Stimulated activated naive B cell treated with anti-CD40 and anti-IgM and Interleukin-4, amounts not matched to agents 10 μg/mL and 1 μg/mL and 100 μg/mL, for 72 hours (primary cell): ENCODE measurements at regions not wholly inside any gene's neighbourhood (a gene's known extent, or its start where the extent isn't known, plus 50 kb on each side); places are given as distances from the start of the nearest gene placed in this dataset.
"Not testable (repeated sequence)": the region's sequence is repeated elsewhere in the genome, so short reads cannot be mapped to it uniquely, and the experiment has no call there.

Source experiments
- ATAC-seq, 2 donors: fragments of 150-1000 bp; cut with Tn5 transposase; replicated peaks; 2 replicates each; pipeline ENCODE4 v1.10.0; 2021; ENCODE audit warnings: moderate library complexity in 1 of 2
- DNase-seq: peaks from one replicate; pipeline ENCODE4 v3.0.0; 2021
- H3K27ac Mint-ChIP-seq: one replicate; pipeline ENCODE4 v1.8.0; 2022; ENCODE audit warnings: mild to moderate bottlenecking, mixed read lengths
- H3K27me3 Mint-ChIP-seq, 2 donors: one replicate each; pipeline ENCODE4 v1.8.0; 2022; ENCODE audit warnings: mixed read lengths in 2 of 2
- H3K36me3 Mint-ChIP-seq, 2 donors: one replicate each; pipeline ENCODE4 v1.8.0; 2022; ENCODE audit warnings: mixed read lengths in 2 of 2, mild to moderate bottlenecking in 1 of 2
- H3K4me1 Mint-ChIP-seq, 2 donors: one replicate each; pipeline ENCODE4 v1.8.0; 2022; ENCODE audit warnings: mixed read lengths in 2 of 2, mild to moderate bottlenecking in 1 of 2
- H3K4me3 Mint-ChIP-seq, 2 donors: one replicate each; pipeline ENCODE4 v1.8.0; 2022; ENCODE audit warnings: mild to moderate bottlenecking in 2 of 2, mixed read lengths in 2 of 2, moderate library complexity in 1 of 2
- H3K9me3 Mint-ChIP-seq, 2 donors: one replicate each; pipeline ENCODE4 v1.8.0; 2022; ENCODE audit warnings: mixed read lengths in 2 of 2, mild to moderate bottlenecking in 1 of 2

DNA sequence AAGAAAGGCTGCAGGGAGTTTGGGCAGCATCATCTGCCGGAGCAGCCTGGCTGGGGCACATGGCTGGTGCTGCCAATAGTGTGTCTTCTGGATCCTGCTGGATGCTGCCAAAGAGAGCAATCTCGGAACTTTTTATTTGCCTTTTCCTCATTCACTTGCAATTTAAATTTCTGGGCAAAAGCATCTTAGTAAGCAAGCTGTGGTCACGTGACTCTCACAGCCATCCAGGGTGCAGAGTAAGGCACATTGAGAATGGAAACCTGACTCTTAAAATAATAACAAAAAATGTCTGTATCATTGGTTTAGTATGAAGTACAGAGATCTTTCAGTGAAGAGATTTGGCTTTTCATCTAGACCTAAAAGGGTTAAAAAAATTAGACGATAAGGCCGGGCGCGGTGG is 910.3 kb downstream of the STIM2 start:
- H3K27ac Mint-ChIP-seq: no peak overlapping the region
- H3K4me1 Mint-ChIP-seq: no peaks in the 10 kb centered on the region

DNA sequence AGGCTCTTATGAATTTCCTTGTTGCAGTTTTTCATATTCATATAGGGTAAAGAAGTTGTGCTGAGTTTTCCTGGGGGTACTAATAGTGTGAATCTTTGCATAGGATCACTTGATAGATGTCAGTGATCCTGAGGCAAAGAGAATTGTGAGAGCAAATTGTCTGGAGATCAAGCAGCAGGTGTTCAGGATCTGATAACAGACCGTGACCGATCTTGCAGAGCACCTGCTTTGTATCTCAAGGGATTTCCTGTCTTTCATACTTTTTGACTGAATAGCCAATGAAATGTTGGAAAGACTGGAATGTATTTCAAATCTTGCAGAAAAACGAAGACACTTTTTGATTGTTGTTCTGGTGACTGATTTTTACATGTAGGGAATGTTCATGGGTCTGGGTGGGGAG is 914.5 kb downstream of the STIM2 start:
- no peak for ATAC-seq
- no peak overlapping the region for H3K27ac Mint-ChIP-seq
- peaks cover 0 to 3% of the 10 kb centered on the region in 2 donors for H3K9me3 Mint-ChIP-seq
- H3K4me3 Mint-ChIP-seq: no peak overlapping the region
- no peaks in the 10 kb centered on the region for H3K27me3 Mint-ChIP-seq
- no peaks in the 10 kb centered on the region for H3K36me3 Mint-ChIP-seq
- no peaks in the 10 kb centered on the region for H3K4me1 Mint-ChIP-seq
- DNase-seq: no peak

More for the DNA sequence above, 910.3 kb downstream of the STIM2 start:
- DNase-seq (no peak), ATAC-seq (no peak)
- H3K9me3 Mint-ChIP-seq: no peaks in the 10 kb centered on the region
- no peaks in the 10 kb centered on the region for H3K27me3 Mint-ChIP-seq
- no peak overlapping the region for H3K4me3 Mint-ChIP-seq
- H3K36me3 Mint-ChIP-seq: no peaks in the 10 kb centered on the region

DNA sequence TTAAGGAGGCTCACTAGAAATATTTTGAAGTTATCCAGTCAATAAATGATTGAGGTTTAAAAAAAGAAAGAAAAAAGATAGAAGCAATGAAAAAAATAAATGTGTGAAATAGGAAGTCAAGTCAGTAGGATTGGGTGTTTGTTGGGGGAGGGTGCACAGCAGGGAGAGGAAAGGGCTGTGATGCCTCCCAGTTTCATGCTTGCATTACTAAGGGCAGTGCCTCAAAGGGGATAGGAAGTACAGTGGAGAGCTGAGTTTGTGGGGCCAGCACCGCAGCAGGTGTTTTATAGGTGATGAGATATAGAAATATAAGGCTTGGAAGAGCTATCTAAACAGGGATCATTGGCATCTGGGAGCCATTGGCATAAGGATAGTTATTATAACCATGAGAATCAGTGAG is 919.2 kb downstream of the STIM2 start:
- ATAC-seq (no peak), DNase-seq (no peak)
- H3K4me3 Mint-ChIP-seq: no peak overlapping the region
- H3K9me3 Mint-ChIP-seq: peaks cover 0 to 3% of the 10 kb centered on the region in 2 donors
- no peaks in the 10 kb centered on the region for H3K4me1 Mint-ChIP-seq
- H3K27me3 Mint-ChIP-seq: no peaks in the 10 kb centered on the region
- no peak overlapping the region for H3K27ac Mint-ChIP-seq
- H3K36me3 Mint-ChIP-seq: no peaks in the 10 kb centered on the region

DNA sequence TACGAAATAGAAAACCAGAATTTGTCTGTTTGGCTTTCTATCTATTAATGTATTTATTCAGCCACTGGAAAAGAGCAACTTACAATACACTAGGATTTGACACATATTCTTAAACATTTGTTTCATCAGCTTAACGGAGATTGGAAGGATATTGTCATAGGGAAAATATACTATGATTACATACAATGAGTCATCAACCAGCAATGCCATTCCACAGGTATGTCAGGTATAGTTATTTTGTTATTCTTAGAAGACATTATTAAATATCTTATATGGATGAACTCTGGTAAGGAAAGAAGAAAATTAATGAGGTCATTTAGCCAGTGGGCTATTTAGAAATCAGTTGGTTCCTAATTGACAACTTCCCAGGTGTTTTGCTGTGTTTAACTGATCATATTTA is 926.6 kb downstream of the STIM2 start:
- Mint-ChIP-seq H3K36me3 (no peaks in the 10 kb centered on the region), H3K9me3 (peaks cover 0 to 4% of the 10 kb centered on the region in 2 donors), H3K4me3 (no peak overlapping the region), H3K27me3 (no peaks in the 10 kb centered on the region), H3K4me1 (no peaks in the 10 kb centered on the region), H3K27ac (no peak overlapping the region)
- no peak for ATAC-seq
- no peak for DNase-seq

DNA sequence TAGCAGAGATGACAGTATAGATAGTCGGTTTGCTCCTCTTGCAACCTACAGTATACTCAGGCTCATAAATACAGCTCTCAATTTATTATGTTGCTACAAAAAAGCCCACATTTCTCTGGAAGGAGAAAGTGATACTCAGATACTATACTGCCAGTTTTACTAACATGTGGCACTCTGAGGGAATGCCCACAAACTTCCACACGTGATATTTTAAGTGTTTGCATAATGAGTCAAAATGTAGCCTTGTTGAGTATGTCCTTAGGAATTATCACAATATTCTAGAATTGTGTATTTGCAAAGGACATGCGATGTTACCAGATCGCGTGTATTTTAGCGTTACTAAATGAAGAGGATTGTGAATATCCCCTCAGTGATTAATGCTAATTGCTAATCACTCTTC is 929.1 kb downstream of the STIM2 start:
- no peaks in the 10 kb centered on the region for H3K36me3 Mint-ChIP-seq
- H3K4me3 Mint-ChIP-seq: no peak overlapping the region
- H3K27ac Mint-ChIP-seq: no peak overlapping the region
- no peaks in the 10 kb centered on the region for H3K27me3 Mint-ChIP-seq
- DNase-seq (no peak), ATAC-seq (no peak)
- peaks cover 0 to 4% of the 10 kb centered on the region in 2 donors for H3K9me3 Mint-ChIP-seq
- no peaks in the 10 kb centered on the region for H3K4me1 Mint-ChIP-seq

DNA sequence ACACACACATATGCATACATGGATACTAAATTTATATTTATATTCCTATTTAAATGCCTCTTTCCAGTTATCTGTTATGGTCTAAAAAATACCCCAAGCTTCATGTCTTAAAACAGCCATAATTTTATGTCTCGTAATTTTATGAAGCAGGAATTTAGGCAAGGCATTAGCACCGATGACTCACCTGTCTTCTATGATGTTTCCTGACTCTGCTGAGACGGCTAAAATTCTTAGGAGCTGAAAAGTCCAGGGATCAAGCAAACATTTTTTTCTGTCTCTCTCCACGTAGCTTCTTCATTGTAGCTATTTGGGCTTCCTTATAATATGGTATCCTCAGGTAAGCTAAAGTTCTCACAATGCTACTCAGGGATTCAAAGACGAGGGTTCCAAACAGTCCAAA is 930.3 kb downstream of the STIM2 start:
- Mint-ChIP-seq H3K4me3 (no peak overlapping the region), H3K4me1 (no peaks in the 10 kb centered on the region), H3K27ac (no peak overlapping the region), H3K36me3 (no peaks in the 10 kb centered on the region), H3K27me3 (no peaks in the 10 kb centered on the region), H3K9me3 (peaks cover 0 to 4% of the 10 kb centered on the region in 2 donors)
- ATAC-seq: no peak
- no peak for DNase-seq

DNA sequence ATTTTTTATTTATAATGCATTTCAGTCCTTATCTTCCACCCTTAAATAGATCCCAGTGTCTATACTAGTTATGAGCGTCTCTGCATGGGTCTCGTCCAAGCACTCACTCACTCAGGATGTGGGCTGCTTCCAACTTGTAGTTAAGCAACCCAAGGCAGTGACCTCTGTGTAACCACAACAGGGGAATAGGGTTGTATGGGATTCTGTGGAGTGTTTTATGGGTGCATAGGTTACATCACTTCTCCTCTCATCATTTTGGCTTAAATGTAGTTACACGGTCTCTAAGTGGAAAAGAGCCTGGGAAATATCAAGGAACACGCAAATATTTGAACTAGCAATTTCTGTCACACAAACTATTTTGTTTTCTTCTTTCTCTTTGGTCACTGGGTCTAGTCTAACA is 931.0 kb downstream of the STIM2 start:
- no peaks in the 10 kb centered on the region for H3K36me3 Mint-ChIP-seq
- no peak for DNase-seq
- no peaks in the 10 kb centered on the region for H3K27me3 Mint-ChIP-seq
- no peaks in the 10 kb centered on the region for H3K4me1 Mint-ChIP-seq
- ATAC-seq: no peak
- no peak overlapping the region for H3K4me3 Mint-ChIP-seq
- H3K27ac Mint-ChIP-seq: no peak overlapping the region
- H3K9me3 Mint-ChIP-seq: peaks cover 0 to 4% of the 10 kb centered on the region in 2 donors

DNA sequence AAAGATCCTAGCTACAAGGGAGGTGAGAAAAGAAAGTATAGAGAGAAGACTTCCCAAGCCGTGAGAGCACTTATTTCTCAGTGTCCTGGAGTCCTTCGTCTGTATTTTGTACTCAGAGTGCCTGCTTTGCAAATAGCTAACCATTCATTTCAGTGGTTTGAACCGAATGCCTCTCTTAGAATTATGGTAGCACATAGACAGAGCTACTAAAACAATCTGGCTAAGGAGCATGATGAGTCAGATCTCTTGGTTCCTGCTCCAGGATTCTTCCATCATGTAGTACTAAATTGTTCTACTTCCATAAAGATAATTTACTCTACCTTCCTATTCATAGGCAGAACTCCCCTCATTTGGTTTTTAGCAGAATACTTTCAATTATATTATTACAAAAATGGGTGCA is 946.6 kb downstream of the STIM2 start:
- H3K4me1 Mint-ChIP-seq: no peaks in the 10 kb centered on the region
- no peaks in the 10 kb centered on the region for H3K27me3 Mint-ChIP-seq
- H3K9me3 Mint-ChIP-seq: no peaks in the 10 kb centered on the region
- H3K4me3 Mint-ChIP-seq: no peak overlapping the region
- DNase-seq (no peak), ATAC-seq (no peak)
- H3K36me3 Mint-ChIP-seq: no peaks in the 10 kb centered on the region
- H3K27ac Mint-ChIP-seq: no peak overlapping the region

DNA sequence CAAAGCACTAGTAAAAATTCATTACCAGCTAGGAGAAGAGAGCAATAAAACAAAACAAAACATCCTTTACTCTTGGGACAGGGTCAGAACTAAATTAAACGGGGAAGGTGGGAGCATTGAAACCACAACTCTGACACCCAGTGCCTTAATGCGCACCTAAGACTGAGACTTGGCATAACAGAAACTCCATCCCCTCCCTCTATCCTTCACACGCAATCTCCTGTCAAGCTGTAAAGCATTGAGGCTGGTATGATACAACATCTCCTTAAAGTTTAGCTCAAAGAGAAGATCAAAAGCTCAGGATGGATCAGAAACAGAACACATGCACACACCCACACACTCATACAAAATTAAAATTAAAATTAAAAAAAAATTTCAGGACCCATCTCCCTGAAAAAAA is 951.3 kb downstream of the STIM2 start:
- Mint-ChIP-seq H3K27ac (no peak overlapping the region), H3K36me3 (no peaks in the 10 kb centered on the region), H3K4me1 (no peaks in the 10 kb centered on the region), H3K9me3 (peaks cover 0 to 3% of the 10 kb centered on the region in 2 donors), H3K4me3 (no peak overlapping the region), H3K27me3 (no peaks in the 10 kb centered on the region)
- no peak for ATAC-seq
- DNase-seq: no peak

DNA sequence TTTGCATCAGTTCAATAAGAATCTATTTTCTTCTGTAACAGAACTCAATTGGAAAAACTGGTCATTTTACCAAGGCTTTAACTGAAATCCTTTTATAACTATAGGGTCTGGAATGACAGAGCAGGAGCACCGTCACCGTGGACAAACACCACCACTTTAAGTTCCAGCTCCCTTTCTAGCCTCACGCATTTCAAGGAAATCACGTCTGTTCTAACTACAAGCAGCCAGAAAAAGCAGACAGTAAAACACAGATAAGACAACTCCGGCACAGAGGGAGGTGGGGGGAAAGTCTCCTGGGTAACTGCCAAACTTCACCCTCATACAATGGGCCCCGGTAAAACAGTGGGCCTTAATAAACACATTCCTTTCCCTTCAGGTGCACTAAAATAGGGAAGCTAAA is 952.6 kb downstream of the STIM2 start:
- H3K4me1 Mint-ChIP-seq, DNase-seq, H3K27me3 Mint-ChIP-seq, H3K9me3 Mint-ChIP-seq, H3K36me3 Mint-ChIP-seq, H3K27ac Mint-ChIP-seq, ATAC-seq, H3K4me3 Mint-ChIP-seq: not testable (repeated sequence)

DNA sequence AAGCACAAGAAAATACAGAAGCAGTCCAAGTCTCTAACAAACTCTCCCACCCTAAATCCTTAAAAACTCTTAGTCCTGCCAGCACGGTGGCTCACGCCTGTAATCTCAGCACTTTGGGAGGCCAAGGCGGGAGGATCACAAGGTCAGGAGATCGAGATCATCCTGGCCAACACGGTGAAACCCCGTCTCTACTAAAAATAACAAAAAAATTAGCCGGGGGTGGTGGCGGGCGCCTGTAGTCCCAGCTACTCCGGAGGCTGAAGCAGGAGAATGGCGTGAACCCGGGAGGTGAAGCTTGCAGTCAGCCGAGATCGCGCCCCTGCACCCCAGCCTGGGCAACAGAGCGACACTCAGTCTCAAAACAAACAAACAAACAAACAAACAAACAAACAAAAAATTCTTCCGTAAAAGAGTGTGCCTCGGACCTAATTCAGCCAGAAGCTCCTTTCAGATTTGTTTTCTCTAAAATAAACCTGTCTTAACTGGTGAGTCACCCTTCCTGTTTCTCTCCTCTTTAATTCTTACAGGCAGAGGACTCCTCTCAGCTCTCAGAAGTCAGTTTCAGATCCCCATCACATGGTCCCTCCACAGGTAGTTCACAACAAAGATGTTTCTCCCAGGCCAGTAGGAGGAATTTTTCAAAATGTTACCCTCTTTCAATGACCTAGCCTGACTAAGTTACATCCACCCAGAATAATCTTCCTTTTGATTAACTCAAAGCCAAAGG is 953.2 kb downstream of the STIM2 start:
- H3K4me1 Mint-ChIP-seq, H3K4me3 Mint-ChIP-seq, H3K27me3 Mint-ChIP-seq, H3K36me3 Mint-ChIP-seq, ATAC-seq, DNase-seq, H3K27ac Mint-ChIP-seq, H3K9me3 Mint-ChIP-seq: not testable (repeated sequence)

DNA sequence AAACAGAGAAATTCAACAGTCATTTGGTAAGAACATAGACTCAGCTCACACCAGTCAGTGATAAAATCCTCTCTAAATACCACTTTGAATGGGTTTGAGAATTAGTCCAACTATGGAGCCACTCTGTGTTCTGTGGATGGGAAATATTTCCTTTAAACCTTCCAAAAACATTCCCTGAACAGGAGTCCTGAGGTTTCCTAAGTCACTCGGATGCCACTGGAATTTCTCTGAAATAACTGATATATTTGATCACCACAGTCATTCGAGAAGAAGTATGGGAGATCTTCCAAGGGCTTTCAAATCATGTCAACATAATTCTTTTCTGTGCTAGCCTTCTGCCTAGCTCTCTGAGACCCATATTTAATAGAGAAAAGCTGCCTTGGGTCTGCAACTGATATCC is 958.6 kb downstream of the STIM2 start:
- ATAC-seq (no peak), DNase-seq (no peak)
- Mint-ChIP-seq H3K9me3 (peaks cover 0 to 4% of the 10 kb centered on the region in 2 donors), H3K4me1 (no peaks in the 10 kb centered on the region), H3K36me3 (no peaks in the 10 kb centered on the region), H3K27ac (no peak overlapping the region), H3K27me3 (no peaks in the 10 kb centered on the region), H3K4me3 (no peak overlapping the region)

DNA sequence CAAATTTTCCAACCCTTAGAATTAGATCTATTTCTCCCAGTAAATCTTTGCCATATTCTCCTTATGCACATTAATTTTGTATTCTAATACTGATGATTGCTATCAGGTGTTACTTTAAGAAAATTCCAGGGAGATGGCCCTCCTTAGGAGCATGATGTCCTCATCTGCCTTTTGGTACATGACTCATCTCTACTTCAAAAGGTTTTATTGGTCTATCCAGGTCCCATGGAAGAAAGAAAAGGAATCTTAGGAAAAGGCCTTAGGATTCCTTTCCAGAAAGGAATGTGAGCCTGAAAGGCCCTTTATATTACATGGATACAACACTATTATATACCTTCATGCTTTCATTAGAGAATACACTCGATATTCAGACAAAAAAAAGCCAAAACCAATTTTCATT is 968.2 kb downstream of the STIM2 start:
- Mint-ChIP-seq H3K9me3 (no peaks in the 10 kb centered on the region), H3K27me3 (no peaks in the 10 kb centered on the region), H3K36me3 (no peaks in the 10 kb centered on the region), H3K27ac (no peak overlapping the region), H3K4me1 (no peaks in the 10 kb centered on the region), H3K4me3 (no peak overlapping the region)
- ATAC-seq: no peak
- no peak for DNase-seq

DNA sequence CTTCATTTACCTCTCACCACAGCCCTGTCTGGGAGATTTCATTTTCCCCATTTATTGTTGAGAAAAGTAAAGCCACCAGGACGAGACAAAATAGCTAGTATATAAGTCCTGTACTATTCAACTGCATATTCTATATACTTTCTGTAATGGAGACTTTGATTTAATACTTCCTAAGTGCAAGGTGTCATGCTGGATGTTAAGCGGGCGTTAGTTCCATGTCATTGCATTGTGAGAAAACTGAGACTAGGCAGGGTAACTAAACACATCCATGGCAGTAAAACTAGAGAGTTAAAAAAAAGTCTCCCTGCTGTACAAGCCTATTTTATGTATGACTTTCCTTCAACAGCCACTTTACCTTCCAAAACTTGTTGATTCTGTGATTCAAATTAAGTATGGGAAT is 969.6 kb downstream of the STIM2 start:
- H3K27ac Mint-ChIP-seq: no peak overlapping the region
- H3K4me3 Mint-ChIP-seq: no peak overlapping the region
- H3K4me1 Mint-ChIP-seq: no peaks in the 10 kb centered on the region
- no peaks in the 10 kb centered on the region for H3K27me3 Mint-ChIP-seq
- H3K9me3 Mint-ChIP-seq: no peaks in the 10 kb centered on the region
- DNase-seq: no peak
- no peaks in the 10 kb centered on the region for H3K36me3 Mint-ChIP-seq
- no peak for ATAC-seq

DNA sequence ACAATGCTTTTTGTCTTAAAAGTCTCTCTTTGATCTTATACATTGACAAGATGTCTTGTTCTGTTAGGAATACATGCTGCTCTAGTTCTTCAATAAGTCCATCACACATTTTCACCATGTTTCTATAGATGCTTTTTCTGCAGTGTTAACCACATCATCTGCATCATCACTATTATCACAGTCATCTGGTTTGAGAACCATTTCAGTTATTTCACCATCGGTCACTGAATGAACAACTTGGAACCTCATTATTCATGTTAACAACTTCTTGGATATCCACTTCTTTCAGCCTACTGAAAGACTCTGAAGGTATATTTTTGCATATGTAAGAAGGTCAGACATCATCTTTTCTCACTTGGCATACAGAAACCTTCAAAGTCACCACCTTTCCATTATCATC is 975.2 kb downstream of the STIM2 start:
- Mint-ChIP-seq H3K4me3 (no peak overlapping the region), H3K9me3 (no peaks in the 10 kb centered on the region), H3K27me3 (no peaks in the 10 kb centered on the region), H3K27ac (no peak overlapping the region), H3K36me3 (no peaks in the 10 kb centered on the region), H3K4me1 (no peaks in the 10 kb centered on the region)
- DNase-seq (no peak), ATAC-seq (no peak)

DNA sequence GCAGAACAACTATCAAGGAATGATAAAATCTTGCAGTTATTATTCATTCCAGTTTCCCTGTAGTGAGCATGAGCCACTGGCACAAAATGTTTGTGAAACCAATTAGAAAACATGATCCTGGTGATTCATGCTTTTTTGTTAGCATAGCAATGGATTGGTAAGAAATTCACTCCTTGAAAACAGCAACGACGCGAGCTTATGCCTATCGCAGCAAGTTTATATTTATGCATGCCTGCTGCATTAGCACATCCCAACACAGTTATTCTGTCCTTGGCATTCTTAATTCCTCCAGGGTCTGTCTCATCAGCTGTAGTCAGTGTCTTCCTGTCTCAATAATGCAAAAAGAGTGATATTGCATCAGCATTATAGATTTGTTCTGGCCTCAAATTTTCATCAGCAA is 975.9 kb downstream of the STIM2 start:
- no peak for ATAC-seq
- no peak overlapping the region for H3K27ac Mint-ChIP-seq
- no peaks in the 10 kb centered on the region for H3K36me3 Mint-ChIP-seq
- H3K4me3 Mint-ChIP-seq: no peak overlapping the region
- H3K9me3 Mint-ChIP-seq: peaks cover 0 to 1% of the 10 kb centered on the region in 2 donors
- H3K27me3 Mint-ChIP-seq: no peaks in the 10 kb centered on the region
- no peaks in the 10 kb centered on the region for H3K4me1 Mint-ChIP-seq
- DNase-seq: no peak
